HG03039 (cell line): ENCODE measurements at regions not wholly inside any gene's neighbourhood (a gene's known extent, or its start where the extent isn't known, plus 50 kb on each side); places are given as distances from the start of the nearest gene placed in this dataset.

Experiments
- ATAC-seq: cut with Tn5 transposase; IDR thresholded peaks from one replicate; pipeline ENCODE4 v1.9.1; 2021; ENCODE audit warnings: mild to moderate bottlenecking, moderate library complexity; ENCODE audit not compliant: unreplicated experiment

DNA sequence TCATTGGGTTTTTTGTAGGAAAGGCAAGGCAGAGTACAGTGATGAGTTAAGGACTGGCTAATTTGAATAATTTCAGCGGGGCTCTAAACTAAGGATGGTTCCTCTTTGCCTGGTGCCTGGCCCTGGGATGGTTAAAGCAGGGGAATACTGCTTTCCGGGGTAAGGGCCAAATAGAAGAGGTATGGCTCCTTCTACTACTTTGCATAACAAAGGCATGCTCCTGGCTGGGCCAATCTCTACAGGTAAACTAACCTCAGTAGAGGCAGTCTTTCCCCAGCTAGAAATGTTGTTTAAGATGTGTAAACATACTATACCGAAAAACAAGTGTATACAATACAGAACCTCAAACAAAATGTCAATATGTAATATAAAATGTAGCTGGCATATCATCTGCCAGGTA lies 1239.0 kb downstream of the SLC16A7 start:
- ATAC-seq, result no peak

DNA sequence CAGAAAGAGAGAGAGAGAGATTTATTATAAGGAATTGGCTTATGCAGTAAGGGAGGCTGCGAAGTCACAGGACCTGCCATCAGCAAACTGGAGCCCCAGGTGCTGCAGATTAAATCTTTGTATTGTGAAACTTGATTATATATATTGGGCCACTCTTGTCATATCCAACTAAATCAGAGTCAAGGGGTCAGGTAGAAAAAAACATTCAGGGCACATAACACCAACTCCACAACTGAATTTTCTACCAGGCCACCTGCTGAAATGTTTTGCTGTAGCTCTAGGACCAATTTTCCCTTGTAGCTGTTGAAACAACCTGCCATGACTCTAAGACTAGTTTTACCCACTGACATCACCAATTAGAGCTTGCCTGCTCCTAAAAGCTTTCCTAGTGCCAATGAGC lies 1240.8 kb downstream of the SLC16A7 start:
- no peak for ATAC-seq

DNA sequence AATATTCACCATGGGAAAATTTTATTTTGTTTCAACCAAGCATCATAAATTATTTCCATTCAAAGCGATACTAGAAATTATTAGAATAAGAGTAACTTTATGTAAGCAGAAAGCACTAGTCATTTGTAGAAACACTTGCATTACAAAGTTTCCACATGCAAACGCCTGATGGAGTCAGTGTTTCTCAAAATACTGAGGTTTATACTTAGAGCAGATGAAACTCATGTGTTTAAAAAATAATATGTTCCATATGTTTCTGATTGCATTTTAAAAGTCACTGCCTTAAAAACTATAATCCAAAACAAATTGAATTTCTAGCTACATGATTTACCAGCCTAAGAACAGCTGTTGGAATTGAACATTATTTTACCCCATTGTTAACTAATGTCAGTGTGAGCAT lies 1246.4 kb downstream of the SLC16A7 start:
- ATAC-seq, result no peak

DNA sequence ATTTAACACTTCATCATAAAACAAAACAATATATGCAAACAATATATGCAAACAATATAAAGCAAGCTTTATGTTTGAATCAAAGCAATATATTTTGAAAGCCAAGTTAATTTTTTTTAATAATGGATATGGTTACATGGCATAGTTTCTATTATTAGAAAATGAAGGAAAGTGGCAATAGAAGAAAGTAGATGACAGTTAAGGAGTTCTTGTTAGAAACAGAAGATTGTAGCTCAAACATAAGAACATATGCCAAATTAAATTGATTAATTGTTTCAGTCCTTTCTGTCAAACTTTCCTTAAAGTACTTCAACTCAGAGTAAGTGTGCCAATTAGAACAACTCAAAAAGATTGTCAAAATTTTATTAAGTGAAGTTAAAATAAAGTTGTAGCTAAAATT lies 1248.3 kb downstream of the SLC16A7 start:
- no peak for ATAC-seq

DNA sequence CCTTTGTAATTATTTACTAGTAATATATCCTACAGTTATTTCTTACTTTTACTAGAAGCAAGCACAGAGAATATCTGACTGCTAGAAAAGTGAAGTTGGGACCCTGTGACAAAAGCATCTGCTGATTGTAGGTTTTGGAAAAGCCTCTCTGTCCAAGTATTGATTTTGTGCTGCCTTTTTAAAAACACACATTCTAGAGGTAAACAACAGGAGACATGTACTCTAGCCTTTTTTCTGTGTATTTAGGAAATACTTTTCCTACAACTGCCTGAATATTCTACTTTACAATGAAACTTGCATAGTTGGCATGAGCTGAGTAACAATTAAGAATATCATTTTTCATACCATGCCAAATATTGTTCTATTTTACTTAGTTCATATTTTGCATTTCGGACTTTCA lies 1249.0 kb downstream of the SLC16A7 start:
- ATAC-seq, result no peak

DNA sequence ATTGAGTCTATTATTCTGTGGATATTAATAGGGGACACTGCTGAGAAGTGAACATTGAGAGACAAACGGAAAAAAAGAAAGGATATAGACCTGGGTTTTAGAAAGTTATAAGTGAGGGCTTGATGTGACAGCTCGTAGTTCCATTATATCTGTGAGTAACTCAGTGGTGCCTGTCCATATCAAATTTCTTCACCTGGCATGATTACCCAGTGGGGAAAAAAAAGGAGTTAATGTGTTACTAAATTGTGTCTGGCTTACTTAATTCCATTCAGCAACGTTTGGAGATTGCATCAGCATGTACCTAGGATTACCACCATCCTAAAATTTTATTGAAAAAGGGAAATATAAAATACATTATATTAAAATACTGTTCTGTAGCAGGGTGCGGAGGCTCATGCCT lies 1249.9 kb downstream of the SLC16A7 start:
- ATAC-seq, result no peak

DNA sequence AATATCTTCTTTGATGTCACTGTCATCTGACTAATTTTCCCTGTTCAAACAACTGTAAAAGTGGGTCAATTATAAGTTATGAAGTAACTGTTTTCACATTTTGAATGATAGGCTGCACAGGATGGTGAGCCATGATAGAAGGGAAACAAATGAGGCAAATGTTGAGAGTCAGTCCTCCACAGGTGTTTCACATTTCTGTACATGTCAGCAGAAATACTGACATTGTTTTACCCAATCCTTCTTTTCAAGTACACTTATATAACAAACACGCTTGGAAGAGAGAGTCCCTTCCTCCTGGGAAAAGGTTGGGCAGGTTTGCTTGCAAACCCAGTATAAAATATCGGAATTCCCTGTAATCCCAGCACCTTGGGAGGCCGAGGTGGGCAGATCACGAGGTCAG lies 1251.5 kb downstream of the SLC16A7 start:
- no peak for ATAC-seq

DNA sequence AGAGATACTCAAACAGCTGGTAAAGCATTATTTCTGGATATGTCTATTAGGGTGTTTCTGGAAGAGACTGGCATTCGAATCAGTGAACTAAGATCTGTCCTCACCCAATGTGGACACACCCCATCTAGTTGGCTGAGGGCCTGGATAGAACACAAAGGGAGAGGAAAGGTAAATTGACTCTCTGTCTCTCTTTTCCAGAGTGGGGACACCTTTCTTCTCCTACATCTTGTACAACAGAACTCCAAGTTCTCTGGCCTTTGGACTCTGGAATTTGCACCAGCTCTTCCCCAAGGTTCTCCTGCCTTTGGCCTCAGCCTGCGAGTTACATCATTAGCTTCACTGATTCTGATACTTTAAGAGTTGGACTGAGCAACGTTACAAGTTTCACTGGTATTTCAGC lies 1253.9 kb downstream of the SLC16A7 start:
- ATAC-seq, result no peak

DNA sequence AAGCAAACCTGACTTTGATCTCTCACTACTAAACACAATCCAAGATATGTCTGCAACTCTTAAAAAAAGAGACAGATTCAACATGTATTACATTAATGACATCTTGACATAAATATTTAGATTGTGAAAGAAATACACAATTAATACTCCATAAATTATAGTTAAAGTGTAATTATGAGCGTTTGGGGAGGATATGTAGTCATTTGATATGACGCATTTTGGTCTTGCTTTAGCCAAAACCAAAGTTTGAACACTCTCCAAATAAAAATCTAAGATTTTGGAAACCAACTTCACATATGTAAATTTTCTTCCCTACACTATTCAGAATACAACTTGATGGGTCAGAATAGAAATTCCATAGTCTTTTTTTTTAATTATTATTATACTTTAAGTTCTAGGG lies 1257.6 kb downstream of the SLC16A7 start:
- no peak for ATAC-seq

DNA sequence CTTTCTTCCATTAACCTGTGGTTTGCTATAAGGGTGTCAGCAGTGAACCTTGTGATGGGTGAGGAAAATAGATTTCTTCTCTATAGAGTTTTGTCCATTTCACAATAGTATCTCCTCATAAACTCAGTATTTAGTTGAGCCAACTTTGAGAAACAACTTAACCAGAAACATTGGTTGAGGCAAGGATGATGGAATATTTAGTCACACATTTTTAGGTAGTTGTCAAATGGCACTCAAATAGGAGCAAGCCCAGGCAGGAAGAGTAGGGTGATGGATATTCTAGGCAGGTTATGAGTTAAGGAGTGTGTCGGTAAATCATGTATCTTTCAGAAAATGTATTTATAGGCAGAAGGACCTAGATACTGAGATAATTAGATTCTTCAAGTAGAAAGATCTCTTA lies 1267.6 kb downstream of the SLC16A7 start:
- no peak for ATAC-seq

DNA sequence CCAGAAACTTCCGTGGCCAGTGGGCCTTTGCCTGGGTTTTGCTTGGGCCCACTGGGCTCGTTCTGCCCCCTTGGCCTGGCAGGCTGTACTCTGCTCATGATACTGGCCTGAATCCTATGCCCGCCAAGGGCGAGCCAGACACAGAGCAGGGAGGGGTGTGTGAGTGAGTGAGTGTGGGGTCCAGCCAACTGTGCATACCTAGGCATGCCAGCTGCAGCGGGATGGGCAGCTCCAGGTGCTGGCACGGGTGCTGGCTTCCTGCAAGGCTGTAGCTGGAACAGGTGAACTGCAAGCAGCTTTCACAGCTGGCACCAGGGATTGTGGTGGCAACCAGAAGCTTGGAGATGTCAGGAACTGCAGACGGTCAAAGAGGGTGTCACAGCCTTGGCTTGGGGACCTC lies 1276.4 kb downstream of the SLC16A7 start:
- no peak for ATAC-seq

DNA sequence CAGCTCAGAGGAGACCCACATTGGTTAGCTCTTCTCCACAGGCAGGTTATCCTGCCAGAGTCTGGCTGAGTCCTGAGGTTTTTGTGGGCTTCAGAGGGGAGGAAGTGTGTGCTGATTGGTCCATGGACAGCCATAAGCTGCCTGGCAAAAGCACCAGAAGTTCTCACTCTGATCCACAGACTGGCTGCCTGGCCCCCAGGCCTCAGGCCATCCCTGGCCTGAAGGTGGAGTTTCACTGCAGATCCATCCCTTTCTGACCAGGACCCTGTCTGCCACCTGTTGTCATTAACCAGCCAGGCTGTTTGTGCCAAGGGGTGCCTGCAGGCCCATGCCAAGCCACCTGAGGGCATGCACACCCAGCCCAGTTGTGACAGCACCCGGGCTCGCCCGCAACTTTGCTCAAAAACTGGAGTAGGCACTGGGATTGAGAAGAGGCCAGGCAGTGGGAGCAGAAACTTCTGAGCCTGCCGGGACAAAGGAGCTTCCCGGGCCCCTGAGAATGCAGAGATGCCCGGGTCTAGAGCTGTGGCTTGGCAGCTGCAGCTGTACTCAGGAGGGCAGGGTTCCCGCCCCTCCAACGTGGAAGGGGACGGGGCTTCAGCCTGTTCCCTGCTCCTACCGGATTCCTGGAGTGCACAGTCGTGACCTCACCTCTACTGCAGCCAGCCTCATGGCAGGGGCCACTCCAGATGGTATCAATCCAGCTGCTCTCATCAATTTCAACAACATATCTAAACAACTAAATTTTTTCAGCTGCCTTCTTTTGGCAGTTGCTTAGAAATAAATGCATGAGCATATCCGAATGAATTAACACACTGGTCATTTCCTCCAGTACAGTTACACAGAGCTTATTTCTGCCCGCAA lies 1277.3 kb downstream of the SLC16A7 start:
- no peak for ATAC-seq

DNA sequence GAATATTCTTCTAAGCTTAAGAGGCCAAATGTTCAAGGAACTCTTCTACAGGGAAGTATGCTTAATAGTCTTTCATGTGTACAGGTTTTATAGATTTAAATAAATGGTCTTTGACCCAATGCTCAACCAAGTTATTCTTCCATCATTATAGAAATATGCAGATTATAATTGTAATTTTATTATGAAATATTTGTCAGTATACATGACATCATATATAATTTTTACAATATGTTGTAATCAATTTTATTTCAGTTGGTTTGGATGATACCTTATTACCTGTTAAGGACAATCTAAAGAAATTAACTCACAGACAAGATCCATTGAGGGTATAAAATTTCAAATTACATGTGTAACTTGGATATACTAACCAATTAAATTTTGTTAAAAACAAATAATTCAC lies 1278.3 kb downstream of the SLC16A7 start:
- no peak for ATAC-seq

DNA sequence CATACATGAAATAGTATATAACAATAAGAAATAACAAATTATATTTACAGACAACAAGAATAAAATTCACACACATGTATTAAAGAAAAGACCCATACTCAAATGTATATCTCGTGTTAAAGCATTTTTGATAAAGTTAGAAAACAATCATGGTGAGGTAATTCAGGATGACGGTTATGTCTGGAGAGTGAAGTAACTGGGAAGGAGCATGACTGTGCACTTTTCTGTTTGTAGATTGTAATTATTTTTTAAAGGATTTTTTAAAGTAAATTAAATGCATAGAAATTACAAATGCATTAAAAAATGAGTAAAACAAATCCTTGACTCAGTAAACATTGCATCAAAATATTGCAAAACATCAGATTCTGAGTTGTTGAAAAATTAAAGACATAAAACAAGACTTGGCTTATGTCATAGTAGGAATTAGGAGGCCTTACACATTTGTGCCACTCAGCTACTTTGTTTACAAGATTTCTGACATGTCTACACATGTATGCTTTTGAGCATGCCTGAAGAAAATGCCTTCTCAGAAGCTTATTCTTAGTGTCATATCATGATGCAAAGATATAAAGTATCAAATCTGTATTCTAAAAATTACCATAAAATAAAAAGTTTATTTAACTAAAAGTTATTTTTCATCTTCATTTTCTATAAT lies 1325.1 kb downstream of the SLC16A7 start:
- no peak for ATAC-seq

DNA sequence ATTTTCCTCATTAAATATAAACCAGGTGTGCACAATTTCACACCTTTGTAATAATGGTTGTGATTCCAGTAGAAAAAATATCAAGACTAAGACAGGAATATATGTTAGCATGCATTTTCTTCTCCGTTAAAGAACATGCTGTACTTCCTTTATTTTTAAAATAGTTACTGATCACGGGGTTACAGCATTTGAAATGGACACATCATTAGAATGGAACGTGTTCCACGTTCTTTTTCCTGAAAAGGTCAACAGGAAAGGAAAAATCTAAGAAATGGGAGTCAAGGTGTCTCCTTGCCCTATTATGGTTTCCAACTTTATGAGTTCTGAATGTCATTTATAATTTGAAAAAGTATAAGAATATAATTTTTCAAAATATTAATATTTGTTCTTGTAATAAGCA lies 1325.7 kb downstream of the SLC16A7 start:
- ATAC-seq, result no peak

DNA sequence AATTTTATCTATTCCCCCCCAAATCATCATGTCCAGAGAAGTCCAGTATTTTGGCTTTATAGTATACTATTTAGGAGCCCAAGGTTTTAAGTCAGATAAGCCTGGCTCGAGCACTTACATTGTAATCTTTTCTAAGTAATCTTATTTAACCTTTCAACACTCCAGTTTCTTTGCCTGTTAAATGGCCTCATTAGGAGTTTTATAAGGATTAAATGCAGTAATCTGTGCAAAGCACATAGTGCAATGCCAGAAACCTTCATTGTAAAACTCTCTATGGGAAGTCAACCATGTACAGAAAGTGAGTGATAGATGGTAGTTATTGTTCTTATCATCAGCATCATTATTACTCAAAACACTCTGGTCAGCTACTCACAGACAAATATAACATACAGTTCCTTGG lies 1330.4 kb downstream of the SLC16A7 start:
- ATAC-seq, result no peak

DNA sequence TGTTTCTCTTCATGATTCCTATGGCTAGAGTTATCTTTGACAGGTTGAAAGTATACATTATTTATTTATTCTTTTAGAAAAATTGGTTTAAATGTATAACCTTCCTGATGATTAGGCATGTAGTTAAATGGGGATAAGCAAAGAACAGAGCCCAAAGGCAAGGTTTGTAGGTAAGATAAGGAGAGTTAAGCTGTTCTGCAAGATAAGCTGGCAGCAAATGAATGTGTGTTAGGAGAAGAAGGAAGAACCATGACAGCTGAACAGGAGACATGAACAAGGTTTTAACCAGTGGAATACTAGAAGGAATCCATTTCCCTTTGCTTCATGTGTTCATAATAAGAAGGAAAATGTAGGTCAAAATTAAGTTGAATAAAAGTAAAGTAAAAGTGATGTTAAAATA lies 1330.1 kb upstream of the USP15 start:
- no peak for ATAC-seq

DNA sequence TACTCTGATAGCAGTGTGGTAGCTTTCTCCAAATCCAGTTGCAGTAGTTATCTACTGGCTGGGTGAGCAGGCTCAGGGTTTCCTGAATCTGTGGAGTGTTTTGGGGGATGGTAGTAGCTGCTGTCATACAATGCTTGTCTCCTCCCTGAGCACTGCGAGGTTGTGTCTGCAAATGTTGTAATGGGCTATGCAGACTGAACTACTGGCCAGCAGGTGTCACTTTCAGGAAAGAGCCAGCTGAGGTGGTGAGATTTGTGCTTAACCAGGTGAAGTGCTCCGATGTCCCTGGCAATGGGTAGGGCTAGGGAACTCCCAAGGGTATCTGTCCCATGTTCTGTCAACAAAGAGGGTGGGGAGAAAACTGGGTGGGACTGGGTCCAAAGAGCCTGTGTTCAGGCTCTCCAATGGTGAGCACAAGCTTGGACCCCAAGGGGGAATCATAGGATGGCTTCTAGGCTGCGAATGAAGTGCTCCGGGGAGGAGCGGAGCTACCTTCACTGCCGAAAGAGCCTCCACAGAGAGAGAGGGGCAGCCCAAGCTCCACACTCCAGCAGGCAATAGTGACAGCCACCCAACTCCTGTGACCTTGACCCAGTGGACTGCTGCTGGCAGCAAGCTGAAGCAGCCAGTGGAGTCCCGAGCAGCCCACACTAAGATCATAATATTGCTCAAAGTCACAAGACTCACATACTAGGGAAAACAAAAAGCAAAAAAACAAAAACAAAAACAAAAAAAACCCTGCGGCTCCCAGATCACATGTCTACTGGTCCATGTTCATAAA lies 1324.0 kb upstream of the USP15 start:
- ATAC-seq, result no peak

DNA sequence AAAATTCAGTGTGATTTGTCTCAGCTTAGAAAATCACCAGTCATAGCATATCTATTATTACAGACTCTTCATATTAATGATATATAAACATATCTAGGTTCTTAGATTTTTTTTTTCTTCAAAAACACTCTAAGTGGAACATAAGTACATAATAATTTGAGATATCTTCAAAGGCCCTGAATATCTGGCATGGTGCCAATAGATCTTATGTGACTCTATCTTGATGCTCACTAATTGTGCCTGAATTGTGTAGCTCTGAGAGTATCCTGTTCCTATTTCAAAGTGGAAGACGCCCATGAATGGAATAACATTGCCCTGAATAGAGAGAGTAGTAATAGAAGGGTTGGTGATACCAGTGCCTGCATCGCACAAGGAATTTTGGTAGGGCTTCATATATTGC lies 1312.7 kb upstream of the USP15 start:
- no peak for ATAC-seq

DNA sequence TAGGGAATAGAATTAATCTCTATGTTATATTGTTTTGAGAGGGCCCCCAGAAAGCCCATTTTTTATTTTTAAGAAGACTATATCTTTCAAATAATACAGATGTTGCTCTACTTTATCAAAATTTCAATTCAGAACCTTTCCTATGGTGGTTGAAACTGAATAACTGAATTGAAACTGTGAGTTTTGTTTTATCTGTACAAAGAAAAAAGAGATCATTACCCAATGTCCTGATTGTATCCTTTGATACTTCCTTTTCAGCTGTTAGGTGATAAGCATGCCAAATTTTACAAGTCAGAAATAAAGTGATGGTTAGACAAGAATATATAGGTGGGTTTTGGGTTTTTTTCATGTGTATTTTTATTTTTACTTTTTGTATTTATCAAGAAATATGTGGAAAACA lies 1293.1 kb upstream of the USP15 start:
- ATAC-seq, result no peak

DNA sequence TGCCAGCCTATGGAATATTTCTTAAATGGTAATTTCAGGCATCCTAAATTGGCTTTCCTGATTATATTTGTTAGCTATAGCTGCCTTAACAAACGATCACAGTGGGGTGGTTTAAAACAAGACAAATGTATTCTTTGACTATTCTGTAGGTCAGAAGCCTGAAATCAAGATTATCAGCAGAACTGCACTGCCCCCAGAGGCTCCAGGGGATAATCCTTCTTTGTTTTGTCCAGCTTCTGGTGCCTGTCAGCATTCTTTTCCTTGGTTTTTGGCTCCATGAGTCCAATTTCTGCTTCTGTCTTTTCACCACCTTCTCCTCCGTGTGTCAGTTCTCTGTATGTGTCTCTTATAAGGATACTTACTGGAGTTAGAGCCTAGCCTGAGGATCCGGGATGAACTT lies 1282.2 kb upstream of the USP15 start:
- no peak for ATAC-seq

DNA sequence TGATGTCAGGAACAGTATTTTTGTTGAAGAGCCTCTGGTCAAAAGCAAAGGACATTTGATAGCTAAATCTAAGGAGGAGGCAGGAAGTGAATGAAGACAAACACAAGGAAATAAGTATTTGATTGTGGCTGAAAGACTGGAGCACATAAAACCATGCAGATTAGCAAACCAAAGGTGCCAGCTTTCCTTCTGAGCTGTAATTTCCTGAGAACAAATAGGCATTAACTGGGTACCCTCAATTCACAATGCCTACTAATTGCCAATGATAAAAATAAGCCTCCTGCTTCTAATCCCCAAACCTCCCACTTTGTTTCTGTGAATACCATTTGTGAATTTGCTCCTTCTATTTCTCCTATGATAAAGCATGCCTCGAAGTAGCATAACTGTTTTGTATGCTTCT lies 1279.6 kb upstream of the USP15 start:
- no peak for ATAC-seq
